HL-60 (cell line): ENCODE measurements at regions not wholly inside any gene's neighbourhood (a gene's known extent, or its start where the extent isn't known, plus 50 kb on each side); places are given as distances from the start of the nearest gene placed in this dataset.

Experiments used
- DNase-seq, 2 experiments: peaks; one replicate each; pipeline ENCODE4 v3.0.0-alpha.2; 2010 to 2020; ENCODE audit warnings: low read depth in 1 of 2, low spot score in 1 of 2
- H3K27ac ChIP-seq: fragments of 250-450 bp; sonication (Bioruptor Pico); replicated peaks from 2 replicates; pipeline ENCODE4 v1.5.1; 2020; ENCODE audit warnings: mild to moderate bottlenecking, moderate library complexity
- H3K27me3 ChIP-seq: fragments of 250-450 bp; sonication (Bioruptor Pico); 2 replicates; pipeline ENCODE4 v1.5.1; 2021; ENCODE audit warnings: mild to moderate bottlenecking, moderate library complexity; ENCODE audit not compliant: insufficient read depth, poor library complexity, severe bottlenecking
- H3K4me3 ChIP-seq: replicated peaks from 2 replicates; pipeline ENCODE4 v1.5.1; 2011; ENCODE audit warnings: mild to moderate bottlenecking, control low read depth, low read length; ENCODE audit not compliant: insufficient read depth
- GABPA ChIP-seq: IDR thresholded peaks from 2 replicates; pipeline ENCODE4 v1.6.1; 2012; ENCODE audit warnings: low read depth
- POLR2AphosphoS5 ChIP-seq: IDR thresholded peaks from 2 replicates; pipeline ENCODE4 v1.6.1; 2012; ENCODE audit warnings: low read depth
- REST ChIP-seq: IDR thresholded peaks from 2 replicates; pipeline ENCODE4 v1.6.1; 2012; ENCODE audit warnings: low read depth; ENCODE audit not compliant: insufficient replicate concordance
- SPI1 ChIP-seq: IDR thresholded peaks from 2 replicates; pipeline ENCODE4 v1.6.1; 2012; ENCODE audit warnings: low read depth, mild to moderate bottlenecking, borderline replicate concordance
- TF ChIP-seq, protein P1 (sequence below): IDR thresholded peaks from one replicate; pipeline ENCODE4 v1.5.1; 2011; ENCODE audit warnings: low read length, control low read depth, inconsistent platforms; ENCODE audit not compliant: insufficient read depth

DNA sequence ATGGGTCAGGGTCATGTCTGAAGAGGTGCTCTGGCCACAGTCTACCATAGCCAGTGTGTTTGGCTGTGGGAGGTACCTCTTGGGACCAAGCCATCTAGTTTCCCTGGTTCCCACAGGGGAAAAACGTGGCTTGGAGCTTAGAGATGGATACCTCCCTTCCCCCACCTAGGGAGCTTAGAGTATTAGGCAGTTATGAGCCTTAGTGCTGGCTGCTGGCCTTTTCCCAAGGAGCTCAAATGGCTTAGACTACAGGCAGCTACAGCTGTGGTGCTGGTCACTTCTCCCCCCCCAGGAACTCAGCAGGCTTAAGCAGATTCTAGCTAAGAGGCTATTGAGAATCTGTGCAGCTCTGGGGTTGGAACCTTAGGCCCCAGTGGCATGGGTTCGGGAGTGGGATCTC is 591.2 kb downstream of the NSUN3 start:
- no peak for DNase-seq
- TF ChIP-seq REST (no peak), GABPA (no peak), POLR2AphosphoS5 (no peak), SPI1 (no peak)
- TF ChIP-seq, protein P1, sequence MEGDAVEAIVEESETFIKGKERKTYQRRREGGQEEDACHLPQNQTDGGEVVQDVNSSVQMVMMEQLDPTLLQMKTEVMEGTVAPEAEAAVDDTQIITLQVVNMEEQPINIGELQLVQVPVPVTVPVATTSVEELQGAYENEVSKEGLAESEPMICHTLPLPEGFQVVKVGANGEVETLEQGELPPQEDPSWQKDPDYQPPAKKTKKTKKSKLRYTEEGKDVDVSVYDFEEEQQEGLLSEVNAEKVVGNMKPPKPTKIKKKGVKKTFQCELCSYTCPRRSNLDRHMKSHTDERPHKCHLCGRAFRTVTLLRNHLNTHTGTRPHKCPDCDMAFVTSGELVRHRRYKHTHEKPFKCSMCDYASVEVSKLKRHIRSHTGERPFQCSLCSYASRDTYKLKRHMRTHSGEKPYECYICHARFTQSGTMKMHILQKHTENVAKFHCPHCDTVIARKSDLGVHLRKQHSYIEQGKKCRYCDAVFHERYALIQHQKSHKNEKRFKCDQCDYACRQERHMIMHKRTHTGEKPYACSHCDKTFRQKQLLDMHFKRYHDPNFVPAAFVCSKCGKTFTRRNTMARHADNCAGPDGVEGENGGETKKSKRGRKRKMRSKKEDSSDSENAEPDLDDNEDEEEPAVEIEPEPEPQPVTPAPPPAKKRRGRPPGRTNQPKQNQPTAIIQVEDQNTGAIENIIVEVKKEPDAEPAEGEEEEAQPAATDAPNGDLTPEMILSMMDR: no peak
- Histone ChIP-seq H3K27ac (no peak overlapping the region), H3K27me3 (no peaks in the 10 kb centered on the region), H3K4me3 (no peak overlapping the region)

DNA sequence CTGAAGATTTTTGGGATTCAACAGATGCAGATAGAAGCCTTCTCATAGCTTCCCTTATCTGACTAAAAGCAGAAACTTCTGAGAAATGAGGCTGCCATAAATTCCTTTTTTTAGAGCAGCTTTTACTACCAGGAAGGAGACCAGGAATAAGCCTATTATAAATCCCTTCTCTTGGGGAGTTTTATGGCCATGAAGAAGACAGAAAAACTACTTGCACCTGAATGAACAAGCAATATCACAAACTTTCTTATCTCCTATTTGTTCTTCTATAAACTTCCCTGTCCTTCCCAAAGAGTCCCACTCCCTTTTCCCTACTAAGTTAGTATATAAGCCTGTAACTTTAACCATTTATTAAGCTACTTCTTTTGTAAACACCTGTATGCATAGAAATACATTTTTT is 603.1 kb downstream of the NSUN3 start:
- TF ChIP-seq GABPA (no peak), REST (no peak), POLR2AphosphoS5 (no peak), SPI1 (no peak)
- TF ChIP-seq, protein P1: no peak

DNA sequence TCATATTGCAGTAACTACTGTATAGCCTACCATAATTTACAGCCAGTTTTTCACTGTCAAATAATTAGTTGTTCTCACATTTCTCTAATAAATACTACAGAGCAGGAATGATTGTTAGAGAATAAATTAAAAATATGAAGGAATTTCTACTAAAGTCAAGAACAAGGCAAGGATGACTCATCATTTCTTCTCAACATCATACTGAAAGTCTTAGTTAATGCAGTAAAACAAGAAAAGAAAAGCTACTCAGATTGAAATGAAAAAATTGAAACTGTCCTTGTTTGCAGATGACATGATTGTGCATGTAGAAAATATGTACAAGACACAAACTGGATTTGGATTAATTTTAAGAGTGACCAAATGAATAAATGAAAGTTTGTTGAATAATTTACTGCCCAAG is 608.2 kb downstream of the NSUN3 start:
- no peaks in the 10 kb centered on the region for H3K27me3 ChIP-seq
- no peak for TF ChIP-seq GABPA
- TF ChIP-seq REST: no peak
- TF ChIP-seq, protein P1: no peak
- no peak for TF ChIP-seq SPI1
- no peak for TF ChIP-seq POLR2AphosphoS5
- no peak overlapping the region for H3K27ac ChIP-seq
- no peak for DNase-seq
- no peak overlapping the region for H3K4me3 ChIP-seq

More for the DNA sequence above, 603.1 kb downstream of the NSUN3 start:
- DNase-seq: no peak
- H3K27me3 ChIP-seq: no peaks in the 10 kb centered on the region
- H3K27ac ChIP-seq: no peak overlapping the region
- no peak overlapping the region for H3K4me3 ChIP-seq
